ENCODE measurements at regions not wholly inside any gene's neighbourhood (a gene's known extent, or its start where the extent isn't known, plus 50 kb on each side); places are given as distances from the start of the nearest gene placed in this dataset.
"Not testable (repeated sequence)": the region's sequence is repeated elsewhere in the genome, so short reads cannot be mapped to it uniquely, and the experiment has no call there.

GRCh38 chr6:14478381-14479225, 361.0 kb downstream of the CD83 start:
- DNase-seq = no peak
- no peak overlapping the region for H3K4me3 ChIP-seq
- peak overlapping the region; percentile 78 to 87 (median 84) for H3K27ac ChIP-seq
- peaks cover 3 to 34% (median 28%) of the 10 kb centered on the region in 4 donors for H3K4me1 ChIP-seq
- no peaks in the 10 kb centered on the region for H3K36me3 ChIP-seq
- intact Hi-C loops (cut with DNase I) = loop anchor here (2.0 to 5.0 kb wide), 3 partner anchors 36 to 766 kb away; no protein-coding TSS in a partner anchor
- 71 to 80% methylated on average over 10 of the region's 10 CpGs for WGBS, 2 donors
- no peaks in the 10 kb centered on the region for H3K9me3 ChIP-seq
- no peaks in the 10 kb centered on the region for H3K27me3 ChIP-seq
- TF ChIP-seq POLR2AphosphoS5 (IDR thresholded peaks at IDR 0.05) = no peak
- TF ChIP-seq POLR2A (IDR thresholded peaks at IDR 0.05) = no peak
- no peak for TF ChIP-seq CTCF (IDR thresholded peaks at IDR 0.05)
- TF ChIP-seq EP300 (IDR thresholded peaks at IDR 0.05) = no peak

GRCh38 chr6:14481946-14482345, 364.4 kb downstream of the CD83 start:
- H3K27ac ChIP-seq; H3K4me3 ChIP-seq; H3K9me3 ChIP-seq; H3K27me3 ChIP-seq; H3K36me3 ChIP-seq; intact Hi-C loops (cut with DNase I); DNase-seq: not testable (repeated sequence)
- no CpG with 5 or more reads among the region's 1 CpG for WGBS, 2 donors
- H3K4me1 ChIP-seq = peaks cover 3 to 22% (median 17%) of the 10 kb centered on the region in 4 donors

- no peak overlapping the region for H3K4me3 ChIP-seq
- peaks cover 0 to 12% (median 0%) of the 10 kb centered on the region in 4 donors for H3K4me1 ChIP-seq
- H3K9me3 ChIP-seq = no peaks in the 10 kb centered on the region
- no peaks in the 10 kb centered on the region for H3K27me3 ChIP-seq
- intact Hi-C loops (cut with DNase I) = no loop called here
- no peaks in the 10 kb centered on the region for H3K36me3 ChIP-seq
- no peak overlapping the region for H3K27ac ChIP-seq
- TF ChIP-seq POLR2A (IDR thresholded peaks at IDR 0.05) (no peak), EP300 (IDR thresholded peaks at IDR 0.05) (no peak), POLR2AphosphoS5 (IDR thresholded peaks at IDR 0.05) (no peak), CTCF (IDR thresholded peaks at IDR 0.05) (no peak)
- WGBS, 2 donors = 97 to 100% methylated on average over 3 of the region's 3 CpGs
- no peak for DNase-seq
These were observed 370.1 kb downstream of the CD83 start for GRCh38 chr6:14487625-14488024.

- no peak overlapping the region for H3K4me3 ChIP-seq
- no peaks in the 10 kb centered on the region for H3K36me3 ChIP-seq
- H3K27ac ChIP-seq = no peak overlapping the region
- no peak for DNase-seq
- WGBS, 2 donors = 88 to 94% methylated on average over 2 of the region's 2 CpGs
- H3K27me3 ChIP-seq = no peaks in the 10 kb centered on the region
- intact Hi-C loops (cut with DNase I) = no loop called here
- H3K4me1 ChIP-seq = peaks cover 0 to 13% (median 0%) of the 10 kb centered on the region in 4 donors
- no peak for TF ChIP-seq CTCF (IDR thresholded peaks at IDR 0.05)
- TF ChIP-seq POLR2A (IDR thresholded peaks at IDR 0.05) = no peak
- no peak for TF ChIP-seq EP300 (IDR thresholded peaks at IDR 0.05)
- TF ChIP-seq POLR2AphosphoS5 (IDR thresholded peaks at IDR 0.05) = no peak
- no peaks in the 10 kb centered on the region for H3K9me3 ChIP-seq
These were observed 370.6 kb downstream of the CD83 start for GRCh38 chr6:14488180-14488579.

GRCh38 chr6:14489445-14489844, 371.9 kb downstream of the CD83 start:
- no peaks in the 10 kb centered on the region for H3K9me3 ChIP-seq
- no peak overlapping the region for H3K4me3 ChIP-seq
- 93 to 97% methylated on average over 3 of the region's 3 CpGs for WGBS, 2 donors
- no peaks in the 10 kb centered on the region for H3K36me3 ChIP-seq
- no peak for DNase-seq
- intact Hi-C loops (cut with DNase I) = no loop called here
- no peak overlapping the region for H3K27ac ChIP-seq
- no peaks in the 10 kb centered on the region for H3K27me3 ChIP-seq
- H3K4me1 ChIP-seq = peaks cover 0 to 13% (median 0%) of the 10 kb centered on the region in 4 donors
- TF ChIP-seq EP300 (IDR thresholded peaks at IDR 0.05) = no peak
- no peak for TF ChIP-seq POLR2AphosphoS5 (IDR thresholded peaks at IDR 0.05)
- TF ChIP-seq POLR2A (IDR thresholded peaks at IDR 0.05) = no peak
- TF ChIP-seq CTCF (IDR thresholded peaks at IDR 0.05) = no peak

All from sigmoid colon (tissue), 6 donors.